Keratinocyte (primary cell): ENCODE measurements at regions not wholly inside any gene's neighbourhood (a gene's known extent, or its start where the extent isn't known, plus 50 kb on each side); places are given as distances from the start of the nearest gene placed in this dataset.
"Not testable (repeated sequence)": the region's sequence is repeated elsewhere in the genome, so short reads cannot be mapped to it uniquely, and the experiment has no call there.

Source experiments
- DNase-seq: peaks from one replicate; pipeline ENCODE4 v3.0.0-alpha.2; 2011; ENCODE audit warnings: low read depth, missing footprints, low spot score
- FAIRE-seq: peaks from 2 replicates; lab custom pipeline; 2011; peaks lifted over from hg19 to GRCh38; lab: Jason Lieb, UNC
- H2AFZ ChIP-seq: 2 replicates; pipeline ENCODE4 v1.6.0; 2012; ENCODE audit warnings: low read length, control low read depth, inconsistent platforms; ENCODE audit not compliant: control insufficient read depth
- H3K27ac ChIP-seq: 2 replicates; pipeline ENCODE4 v1.5.1; 2011; ENCODE audit warnings: low read length; ENCODE audit not compliant: control insufficient read depth, insufficient read depth
- H3K27me3 ChIP-seq: 3 replicates; pipeline ENCODE4 v1.6.0; 2011; ENCODE audit warnings: low read length; ENCODE audit not compliant: control insufficient read depth, insufficient read depth; ENCODE audit errors: extremely low read depth
- H3K36me3 ChIP-seq, 2 experiments: 2 replicates in 1 of 2; 3 replicates in 1 of 2; pipeline ENCODE4 v1.5.1; 2011; ENCODE audit warnings: low read length in 2 of 2, mild to moderate bottlenecking in 1 of 2; ENCODE audit not compliant: control insufficient read depth in 2 of 2, insufficient read depth in 2 of 2; ENCODE audit errors: extremely low read depth in 1 of 2
- H3K4me1 ChIP-seq: 3 replicates; pipeline ENCODE4 v1.5.1; 2011; ENCODE audit warnings: low read length; ENCODE audit not compliant: control insufficient read depth, insufficient read depth; ENCODE audit errors: extremely low read depth
- H3K4me2 ChIP-seq: 3 replicates; pipeline ENCODE4 v1.6.0; 2011; ENCODE audit warnings: low read depth, low read length; ENCODE audit not compliant: control insufficient read depth, insufficient read depth; ENCODE audit errors: extremely low read depth
- H3K4me3 ChIP-seq, 3 experiments: fragments of 200-600 bp in 1 of 3; sonication (generic) in 1 of 3; 2 replicates in 2 of 3; 3 replicates in 1 of 3; pipeline ENCODE4 v1.5.1; 2011 to 2016; ENCODE audit warnings: low read length in 3 of 3, mild to moderate bottlenecking in 3 of 3, control low read depth in 2 of 3, inconsistent platforms in 1 of 3, low read depth in 1 of 3, mixed read lengths in 1 of 3, mixed run types in 1 of 3, moderate library complexity in 1 of 3; ENCODE audit not compliant: control insufficient read depth in 2 of 3, insufficient read depth in 2 of 3; ENCODE audit errors: extremely low read depth in 1 of 3
- H3K79me2 ChIP-seq: 2 replicates; pipeline ENCODE4 v1.6.0; 2012; ENCODE audit warnings: low read length; ENCODE audit not compliant: control insufficient read depth, insufficient read depth
- H3K9ac ChIP-seq: 3 replicates; pipeline ENCODE4 v1.6.0; 2011; ENCODE audit warnings: low read length; ENCODE audit not compliant: control insufficient read depth, insufficient read depth; ENCODE audit errors: extremely low read depth
- H3K9me1 ChIP-seq: 3 replicates; pipeline ENCODE4 v1.6.0; 2011; ENCODE audit warnings: low read length; ENCODE audit not compliant: control insufficient read depth, insufficient read depth; ENCODE audit errors: extremely low read depth
- H3K9me3 ChIP-seq: 2 replicates; pipeline ENCODE4 v1.5.1; 2012; ENCODE audit warnings: low read depth, low read length; ENCODE audit not compliant: control insufficient read depth
- H4K20me1 ChIP-seq: 3 replicates; pipeline ENCODE4 v1.6.0; 2011; ENCODE audit warnings: low read length; ENCODE audit not compliant: control insufficient read depth, insufficient read depth; ENCODE audit errors: extremely low read depth
- EZH2 ChIP-seq: IDR thresholded peaks from one replicate; pipeline ENCODE4 v1.6.1; 2012; ENCODE audit warnings: inconsistent platforms, mild to moderate bottlenecking, low read length, moderate library complexity
- dilution Hi-C: fragments of 300-500 bp; cut with MboI; formaldehyde crosslinking; loops from one replicate; pipeline ENCODE4 v1.7.0; 2020; ENCODE audit warnings: low sequenced_read_pairs; ENCODE audit not compliant: extremely low pct_ligation_motif_present
- TF ChIP-seq, protein P1 (sequence below), 3 experiments: IDR thresholded peaks in 1 of 3; conservative IDR thresholded peaks in 1 of 3; optimal IDR thresholded peaks in 1 of 3; 2 replicates in 2 of 3; 3 replicates in 1 of 3; pipeline versions ENCODE3 to v1.5.1; 2011; ENCODE audit warnings: low read length in 3 of 3, mild to moderate bottlenecking in 3 of 3, moderate library complexity in 2 of 3, control low read depth in 1 of 3, inconsistent platforms in 1 of 3; ENCODE audit not compliant: insufficient read depth in 2 of 3; ENCODE audit errors: extremely low read depth in 1 of 3

DNA sequence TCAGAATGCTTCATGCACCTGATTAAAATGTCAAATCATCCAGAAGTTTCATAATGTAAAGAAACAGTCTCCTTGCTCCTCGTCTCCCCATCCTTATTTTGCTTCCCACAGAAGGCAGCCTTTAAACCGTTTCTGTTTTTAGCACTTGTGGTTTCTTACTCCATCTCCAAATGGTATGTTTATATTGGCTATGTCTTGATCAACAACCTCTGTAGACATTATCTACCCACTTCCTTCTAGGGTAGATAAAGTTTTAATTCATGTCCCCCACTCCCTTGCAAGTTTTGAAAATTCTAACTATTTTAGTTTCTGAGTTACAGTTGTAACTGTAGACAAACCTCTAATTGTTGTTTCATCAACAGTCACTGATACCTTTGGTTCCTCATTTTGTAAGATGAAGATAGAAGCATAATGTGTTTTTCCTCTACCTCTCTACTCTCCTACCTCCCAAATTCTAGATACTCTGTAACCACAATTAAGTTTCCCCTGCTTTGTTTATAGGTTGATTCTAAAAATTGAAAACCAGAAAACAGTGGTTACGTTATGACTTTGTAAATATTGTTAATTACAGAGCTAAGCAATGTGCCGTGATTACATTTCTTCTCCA, 291.7 kb upstream of the GATB start:
- no peak overlapping the region for H3K4me3 ChIP-seq
- no peaks in the 10 kb centered on the region for H3K9me3 ChIP-seq
- no peak for TF ChIP-seq EZH2
- TF ChIP-seq, protein P1, sequence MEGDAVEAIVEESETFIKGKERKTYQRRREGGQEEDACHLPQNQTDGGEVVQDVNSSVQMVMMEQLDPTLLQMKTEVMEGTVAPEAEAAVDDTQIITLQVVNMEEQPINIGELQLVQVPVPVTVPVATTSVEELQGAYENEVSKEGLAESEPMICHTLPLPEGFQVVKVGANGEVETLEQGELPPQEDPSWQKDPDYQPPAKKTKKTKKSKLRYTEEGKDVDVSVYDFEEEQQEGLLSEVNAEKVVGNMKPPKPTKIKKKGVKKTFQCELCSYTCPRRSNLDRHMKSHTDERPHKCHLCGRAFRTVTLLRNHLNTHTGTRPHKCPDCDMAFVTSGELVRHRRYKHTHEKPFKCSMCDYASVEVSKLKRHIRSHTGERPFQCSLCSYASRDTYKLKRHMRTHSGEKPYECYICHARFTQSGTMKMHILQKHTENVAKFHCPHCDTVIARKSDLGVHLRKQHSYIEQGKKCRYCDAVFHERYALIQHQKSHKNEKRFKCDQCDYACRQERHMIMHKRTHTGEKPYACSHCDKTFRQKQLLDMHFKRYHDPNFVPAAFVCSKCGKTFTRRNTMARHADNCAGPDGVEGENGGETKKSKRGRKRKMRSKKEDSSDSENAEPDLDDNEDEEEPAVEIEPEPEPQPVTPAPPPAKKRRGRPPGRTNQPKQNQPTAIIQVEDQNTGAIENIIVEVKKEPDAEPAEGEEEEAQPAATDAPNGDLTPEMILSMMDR (optimal IDR thresholded peaks at IDR 0.05 in 1 of 3, IDR thresholded peaks at IDR 0.05 in 1 of 3, conservative IDR thresholded peaks at IDR 0.05 in 1 of 3; ENCODE audit: extremely low read depth in 1 of 3, insufficient read depth in 2 of 3, low read length in 3 of 3), result no peak
- no peak overlapping the region for H2AFZ ChIP-seq
- FAIRE-seq (no peak), DNase-seq (no peak)
- no peak overlapping the region for H3K9ac ChIP-seq
- H3K27me3 ChIP-seq, result no peaks in the 10 kb centered on the region
- no peaks in the 10 kb centered on the region for H3K9me1 ChIP-seq
- no peaks in the 10 kb centered on the region for H3K79me2 ChIP-seq
- dilution Hi-C loops, result no loop called here
- no peaks in the 10 kb centered on the region for H3K36me3 ChIP-seq
- H4K20me1 ChIP-seq, result no peaks in the 10 kb centered on the region
- H3K27ac ChIP-seq, result no peak overlapping the region
- no peak overlapping the region for H3K4me2 ChIP-seq
- no peaks in the 10 kb centered on the region for H3K4me1 ChIP-seq

DNA sequence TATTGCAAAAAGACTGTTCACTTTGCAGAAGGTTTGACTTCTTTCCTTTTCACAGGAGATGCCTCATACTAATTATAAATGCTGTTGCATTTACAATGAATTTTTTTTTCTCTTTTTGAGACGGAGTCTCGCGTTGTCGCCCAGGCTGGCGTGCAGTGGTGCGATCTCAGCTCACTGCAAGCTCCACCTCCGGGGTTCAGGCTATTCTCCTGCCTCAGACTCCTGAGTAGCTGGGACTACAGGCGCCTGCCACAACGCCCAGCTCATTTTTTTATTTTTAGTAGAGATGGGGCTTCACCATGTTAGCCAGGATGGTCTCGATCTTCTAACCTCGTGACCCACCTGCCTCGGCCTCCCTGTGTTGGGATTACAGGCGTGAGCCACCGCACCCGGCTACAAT, 290.5 kb upstream of the GATB start:
- dilution Hi-C loops, FAIRE-seq: not testable (repeated sequence)

DNA sequence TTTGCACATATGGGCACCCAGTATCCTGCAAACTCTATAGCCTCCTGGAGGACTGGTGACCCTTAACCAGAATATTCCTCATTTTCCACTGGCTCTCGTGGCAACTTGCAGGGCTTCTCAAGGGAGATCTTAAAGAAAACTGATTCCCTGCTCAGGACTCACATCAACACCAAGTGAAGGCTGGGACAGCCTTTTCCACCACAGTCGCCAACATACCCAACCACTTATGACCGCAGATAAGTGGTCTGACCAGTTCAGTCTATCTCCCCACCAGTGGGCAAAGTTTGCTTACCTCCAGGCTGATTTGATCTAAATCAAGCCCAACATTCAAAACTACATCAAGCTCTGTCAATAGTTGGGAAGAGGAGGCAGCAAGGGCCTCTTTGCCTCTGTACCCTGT, 289.3 kb upstream of the GATB start:
- Histone ChIP-seq H3K36me3 (no peaks in the 10 kb centered on the region), H2AFZ (no peak overlapping the region), H3K4me3 (no peak overlapping the region), H3K9me3 (no peaks in the 10 kb centered on the region), H3K27me3 (no peaks in the 10 kb centered on the region), H3K4me1 (peaks cover 2% of the 10 kb centered on the region), H3K79me2 (no peaks in the 10 kb centered on the region), H3K27ac (no peak overlapping the region), H3K4me2 (no peak overlapping the region), H3K9me1 (no peaks in the 10 kb centered on the region), H4K20me1 (no peaks in the 10 kb centered on the region), H3K9ac (no peak overlapping the region)
- FAIRE-seq, result no peak
- no peak for TF ChIP-seq EZH2
- TF ChIP-seq, protein P1 (optimal IDR thresholded peaks at IDR 0.05 in 1 of 3, IDR thresholded peaks at IDR 0.05 in 1 of 3, conservative IDR thresholded peaks at IDR 0.05 in 1 of 3; ENCODE audit: extremely low read depth in 1 of 3, insufficient read depth in 2 of 3, low read length in 3 of 3), result no peak
- no peak for DNase-seq
- dilution Hi-C loops, result no loop called here

More for the DNA sequence above, 290.5 kb upstream of the GATB start:
- H3K9ac ChIP-seq, H3K36me3 ChIP-seq, H3K9me1 ChIP-seq, H3K9me3 ChIP-seq, H3K4me2 ChIP-seq, H3K79me2 ChIP-seq, H3K4me1 ChIP-seq, H2AFZ ChIP-seq, DNase-seq, H4K20me1 ChIP-seq, H3K27ac ChIP-seq, H3K4me3 ChIP-seq, H3K27me3 ChIP-seq: not testable (repeated sequence)
